Right lobe of liver (tissue), 6 donors: ENCODE measurements at regions not wholly inside any gene's neighbourhood (a gene's known extent, or its start where the extent isn't known, plus 50 kb on each side); places are given as distances from the start of the nearest gene placed in this dataset.

Experiments used
- ATAC-seq, 4 donors: fragments of 200-7000 bp; cut with Tn5 transposase; one replicate each; pipeline ENCODE4 v1.9.1; 2020; ENCODE audit warnings: mild to moderate bottlenecking in 4 of 4, moderate library complexity in 4 of 4
- DNase-seq, 3 donors: peaks; one replicate each; pipeline ENCODE4 v3.0.0-alpha.2; 2020
- H3K27ac ChIP-seq, 3 donors: fragments of 200-600 bp; one replicate each; pipeline ENCODE4 v1.8.0; 2022
- H3K27me3 ChIP-seq, 2 donors: fragments of 200-600 bp; one replicate each; pipeline ENCODE4 v1.8.0; 2022
- H3K36me3 ChIP-seq, 4 donors: fragments of 200-600 bp; sonication (generic) in 1 of 4; one replicate each; pipeline versions ENCODE4 v1.5.1 to v1.8.0; 2017 to 2022; ENCODE audit warnings: control low read depth in 1 of 4
- H3K4me1 ChIP-seq, 4 donors: fragments of 200-600 bp; sonication (generic) in 1 of 4; one replicate each; pipeline versions ENCODE4 v1.5.1 to v1.8.0; 2017 to 2022; ENCODE audit warnings: control low read depth in 1 of 4
- H3K4me3 ChIP-seq, 3 donors: fragments of 200-600 bp; one replicate each; pipeline ENCODE4 v1.8.0; 2022
- H3K9me3 ChIP-seq, 4 donors: fragments of 200-600 bp; sonication (generic) in 1 of 4; one replicate each; pipeline versions ENCODE4 v1.5.1 to v1.8.0; 2017 to 2022; ENCODE audit warnings: control low read depth in 1 of 4
- POLR2A ChIP-seq: fragments of 450-650 bp; IDR thresholded peaks from one replicate; pipeline ENCODE4 v1.6.1; 2017; ENCODE audit warnings: antibody characterized with exemption, mild to moderate bottlenecking
- WGBS: methylation state at CpG from one replicate; pipeline ENCODE4 v1.1.6; 2018; ENCODE audit warnings: low coverage, low lambda C conversion rate; ENCODE audit not compliant: insufficient coverage; ENCODE audit errors: missing lambda C conversion rate; 5-methylcytosine and 5-hydroxymethylcytosine counted together
- intact Hi-C, 2 donors: fragments of 100-400 bp; cut with DNase I; formaldehyde crosslinking; loops; one replicate each; pipeline versions ENCODE4 v1.11.2 to v1.14.1; 2022
- TF ChIP-seq, protein P1 (sequence below), 4 donors: fragments of 200-600 bp in 3 of 4; fragments of 450-650 bp in 1 of 4; IDR thresholded peaks; one replicate each; pipeline versions ENCODE4 v1.5.1 to v1.8.0; 2016 to 2022; ENCODE audit warnings: antibody characterized with exemption in 4 of 4, mild to moderate bottlenecking in 2 of 4
- donor health status: DM: no; HTN: yes; CAD: no.
- donor health status: DM: no; HTN: no; CAD: no.
- donor health status: DM: no; HTN: no; CAD: no.
- donor health status: DM: no; HTN: yes; CAD: no.
- donor health status: DM: no; HTN: yes; CAD: no.

GRCh38 chr6:50541941-50542340, 171.4 kb upstream of the TFAP2D start:
- ATAC-seq (no peak), DNase-seq (no peak)
- TF ChIP-seq, protein P1, sequence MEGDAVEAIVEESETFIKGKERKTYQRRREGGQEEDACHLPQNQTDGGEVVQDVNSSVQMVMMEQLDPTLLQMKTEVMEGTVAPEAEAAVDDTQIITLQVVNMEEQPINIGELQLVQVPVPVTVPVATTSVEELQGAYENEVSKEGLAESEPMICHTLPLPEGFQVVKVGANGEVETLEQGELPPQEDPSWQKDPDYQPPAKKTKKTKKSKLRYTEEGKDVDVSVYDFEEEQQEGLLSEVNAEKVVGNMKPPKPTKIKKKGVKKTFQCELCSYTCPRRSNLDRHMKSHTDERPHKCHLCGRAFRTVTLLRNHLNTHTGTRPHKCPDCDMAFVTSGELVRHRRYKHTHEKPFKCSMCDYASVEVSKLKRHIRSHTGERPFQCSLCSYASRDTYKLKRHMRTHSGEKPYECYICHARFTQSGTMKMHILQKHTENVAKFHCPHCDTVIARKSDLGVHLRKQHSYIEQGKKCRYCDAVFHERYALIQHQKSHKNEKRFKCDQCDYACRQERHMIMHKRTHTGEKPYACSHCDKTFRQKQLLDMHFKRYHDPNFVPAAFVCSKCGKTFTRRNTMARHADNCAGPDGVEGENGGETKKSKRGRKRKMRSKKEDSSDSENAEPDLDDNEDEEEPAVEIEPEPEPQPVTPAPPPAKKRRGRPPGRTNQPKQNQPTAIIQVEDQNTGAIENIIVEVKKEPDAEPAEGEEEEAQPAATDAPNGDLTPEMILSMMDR (IDR thresholded peaks at IDR 0.05) = no peak
- no peak for TF ChIP-seq POLR2A
- H3K36me3 ChIP-seq = no peaks in the 10 kb centered on the region
- no peaks in the 10 kb centered on the region for H3K27me3 ChIP-seq
- no peaks in the 10 kb centered on the region for H3K4me1 ChIP-seq
- no peak overlapping the region for H3K4me3 ChIP-seq
- no peak overlapping the region for H3K27ac ChIP-seq
- WGBS = 68% methylated on average over 2 of the region's 2 CpGs
- no peaks in the 10 kb centered on the region for H3K9me3 ChIP-seq
- intact Hi-C loops = no loop called here

DNA sequence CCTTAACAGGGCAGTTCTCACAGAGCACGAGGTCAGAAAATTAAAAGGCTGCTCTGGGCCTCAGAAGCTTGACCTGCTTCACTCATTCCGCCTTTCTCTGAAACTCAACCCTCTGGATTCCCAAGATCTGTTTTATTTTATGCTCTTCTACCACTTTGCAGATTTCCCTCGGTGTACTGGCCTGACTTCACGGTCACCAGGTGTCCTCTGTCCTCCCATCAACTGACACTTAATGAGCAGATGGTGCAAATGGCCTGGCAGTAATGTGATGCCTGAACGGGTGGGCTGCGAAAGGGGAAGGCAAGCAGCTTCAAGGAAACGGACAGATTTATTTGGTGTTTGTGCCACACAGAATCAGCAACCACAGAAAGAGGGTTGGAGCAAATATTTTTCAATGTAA, 169.7 kb upstream of the TFAP2D start:
- Histone ChIP-seq H3K36me3 (no peaks in the 10 kb centered on the region), H3K4me1 (no peaks in the 10 kb centered on the region), H3K9me3 (no peaks in the 10 kb centered on the region), H3K27me3 (no peaks in the 10 kb centered on the region), H3K4me3 (no peak overlapping the region), H3K27ac (no peak overlapping the region)
- no peak for ATAC-seq
- intact Hi-C loops = no loop called here
- WGBS = 26% methylated on average over 7 of the region's 7 CpGs
- DNase-seq = no peak
- no peak for TF ChIP-seq POLR2A
- TF ChIP-seq, protein P1 (IDR thresholded peaks at IDR 0.05) = no peak

- no peak overlapping the region for H3K4me3 ChIP-seq
- intact Hi-C loops = no loop called here
- 65% methylated on average over 2 of the region's 2 CpGs for WGBS
- no peaks in the 10 kb centered on the region for H3K4me1 ChIP-seq
- TF ChIP-seq, protein P1 (IDR thresholded peaks at IDR 0.05) = no peak
- no peak for TF ChIP-seq POLR2A
- no peaks in the 10 kb centered on the region for H3K36me3 ChIP-seq
- H3K27ac ChIP-seq = no peak overlapping the region
- H3K27me3 ChIP-seq = no peaks in the 10 kb centered on the region
- ATAC-seq = no peak
- no peaks in the 10 kb centered on the region for H3K9me3 ChIP-seq
- no peak for DNase-seq
Measured at GRCh38 chr6:50549026-50549425, 164.3 kb upstream of the TFAP2D start.

DNA sequence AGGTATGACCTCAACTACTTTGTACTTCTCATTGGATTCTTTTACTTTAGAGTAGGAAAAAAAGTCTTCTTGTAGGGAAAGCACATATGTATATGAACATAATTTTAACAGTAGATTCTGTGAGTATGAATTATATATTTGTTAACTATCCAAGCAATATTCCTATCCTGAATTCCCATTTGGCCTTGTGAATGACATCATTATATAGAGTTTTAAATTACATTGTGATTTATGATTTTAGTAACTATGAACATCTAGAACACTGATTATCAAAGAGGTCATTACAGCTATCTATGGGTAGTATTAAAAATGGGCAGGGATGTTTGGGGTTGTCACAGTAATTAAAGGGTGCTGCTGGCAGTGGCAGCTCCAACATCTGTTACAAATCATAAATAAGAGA, 163.9 kb upstream of the TFAP2D start:
- Histone ChIP-seq H3K9me3 (no peaks in the 10 kb centered on the region), H3K4me3 (no peak overlapping the region), H3K27me3 (no peaks in the 10 kb centered on the region), H3K27ac (no peak overlapping the region), H3K36me3 (no peaks in the 10 kb centered on the region), H3K4me1 (no peaks in the 10 kb centered on the region)
- TF ChIP-seq, protein P1 (IDR thresholded peaks at IDR 0.05) = no peak
- DNase-seq = no peak
- ATAC-seq = no peak
- intact Hi-C loops = no loop called here

- DNase-seq (no peak), ATAC-seq (no peak)
- no peak overlapping the region for H3K4me3 ChIP-seq
- H3K27ac ChIP-seq = no peak overlapping the region
- TF ChIP-seq, protein P1 (IDR thresholded peaks at IDR 0.05) = no peak
- TF ChIP-seq POLR2A = no peak
- 32% methylated on average over 2 of the region's 2 CpGs for WGBS
- H3K4me1 ChIP-seq = no peaks in the 10 kb centered on the region
- H3K27me3 ChIP-seq = no peaks in the 10 kb centered on the region
- intact Hi-C loops = no loop called here
- no peaks in the 10 kb centered on the region for H3K9me3 ChIP-seq
- no peaks in the 10 kb centered on the region for H3K36me3 ChIP-seq
Measured at GRCh38 chr6:50555982-50556381, 157.3 kb upstream of the TFAP2D start.
